ENCODE measurements at regions not wholly inside any gene's neighbourhood (a gene's known extent, or its start where the extent isn't known, plus 50 kb on each side); places are given as distances from the start of the nearest gene placed in this dataset.

DNA sequence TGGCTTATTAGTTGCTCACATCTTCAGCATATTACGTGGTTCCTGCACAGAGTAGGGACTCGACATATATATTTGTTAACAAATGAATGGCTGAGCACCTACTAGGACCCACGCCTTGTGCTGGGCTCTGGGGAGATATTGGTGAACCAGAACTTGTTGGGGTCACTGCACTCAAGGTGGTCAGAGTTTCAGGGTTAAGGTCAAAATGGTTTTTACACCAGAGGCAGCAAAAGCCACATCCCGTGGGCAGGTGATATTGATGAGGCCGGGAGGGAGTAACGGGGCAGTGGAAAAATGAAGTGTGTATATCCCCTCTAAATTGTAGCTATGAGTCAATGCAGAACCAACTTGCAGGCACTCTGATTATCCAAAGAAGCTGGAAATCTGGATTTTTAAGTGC, 136.5 kb upstream of the KLF4 start:
- H3K4me3 ChIP-seq (ENCODE audit: low read length), result no peak overlapping the region
- no peak overlapping the region for H3K4me2 ChIP-seq (ENCODE audit: low read length)
- H3K4me1 ChIP-seq (ENCODE audit: low read length), result no peaks in the 10 kb centered on the region
- H4K20me1 ChIP-seq (ENCODE audit: insufficient read depth, low read length), result no peaks in the 10 kb centered on the region
- no peak overlapping the region for H3K27ac ChIP-seq (ENCODE audit: low read length)
- no peaks in the 10 kb centered on the region for H3K79me2 ChIP-seq (ENCODE audit: low read length)
- TF ChIP-seq EZH2phosphoT487 (IDR thresholded peaks at IDR 0.05; ENCODE audit: low read depth) (no peak), CTCF (IDR thresholded peaks at IDR 0.05; ENCODE audit: low read depth, low read length) (no peak)
- H3K9ac ChIP-seq (ENCODE audit: low read length), result no peak overlapping the region
- no peak overlapping the region for H2AFZ ChIP-seq (ENCODE audit: low read depth, low read length)
- H3K36me3 ChIP-seq (replicated peaks; ENCODE audit: low read depth, low read length), result no peaks in the 10 kb centered on the region
- H3K9me3 ChIP-seq (ENCODE audit: insufficient read depth, low read length), result no peaks in the 10 kb centered on the region
- peaks cover 14% of the 10 kb centered on the region for H3K27me3 ChIP-seq (ENCODE audit: low read depth, low read length)

DNA sequence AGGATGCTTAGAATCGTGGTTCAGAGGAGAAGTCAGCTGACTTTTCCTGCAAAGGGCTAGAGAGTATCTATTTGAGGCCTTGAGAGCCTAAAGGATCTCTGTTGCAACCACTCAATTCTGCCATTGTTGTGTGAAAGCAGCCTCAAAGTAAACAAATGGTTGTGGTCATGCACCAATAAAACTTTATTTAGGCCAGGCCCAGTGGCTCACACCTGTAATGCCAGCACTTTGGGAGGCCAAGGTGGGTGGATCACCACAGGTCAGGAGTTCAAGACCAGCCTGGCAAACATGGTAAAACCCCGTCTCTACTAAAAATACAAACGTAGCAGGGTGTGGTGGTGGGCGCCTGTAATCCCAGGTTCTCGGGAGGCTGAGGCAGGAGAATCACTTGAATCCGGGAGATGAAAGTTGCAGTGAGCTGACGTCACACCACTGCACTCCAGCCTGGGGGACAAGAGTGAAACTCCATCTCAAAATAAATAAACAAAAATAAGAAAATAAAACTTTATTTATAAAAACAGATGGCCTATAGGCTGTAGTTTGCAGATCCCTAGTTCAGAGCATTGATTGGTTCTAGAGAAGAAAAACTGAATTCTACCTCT, 135.9 kb upstream of the KLF4 start:
- no peaks in the 10 kb centered on the region for H4K20me1 ChIP-seq (ENCODE audit: insufficient read depth, low read length)
- no peak overlapping the region for H3K4me3 ChIP-seq (ENCODE audit: low read length)
- peaks cover 14% of the 10 kb centered on the region for H3K27me3 ChIP-seq (ENCODE audit: low read depth, low read length)
- H3K36me3 ChIP-seq (replicated peaks; ENCODE audit: low read depth, low read length), result no peaks in the 10 kb centered on the region
- no peak overlapping the region for H3K27ac ChIP-seq (ENCODE audit: low read length)
- no peak overlapping the region for H2AFZ ChIP-seq (ENCODE audit: low read depth, low read length)
- no peak overlapping the region for H3K9ac ChIP-seq (ENCODE audit: low read length)
- no peak overlapping the region for H3K4me2 ChIP-seq (ENCODE audit: low read length)
- H3K79me2 ChIP-seq (ENCODE audit: low read length), result no peaks in the 10 kb centered on the region
- TF ChIP-seq CTCF (IDR thresholded peaks at IDR 0.05; ENCODE audit: low read depth, low read length) (no peak), EZH2phosphoT487 (IDR thresholded peaks at IDR 0.05; ENCODE audit: low read depth) (no peak)
- no peaks in the 10 kb centered on the region for H3K9me3 ChIP-seq (ENCODE audit: insufficient read depth, low read length)
- no peaks in the 10 kb centered on the region for H3K4me1 ChIP-seq (ENCODE audit: low read length)

- Histone ChIP-seq H3K4me3 (ENCODE audit: low read length) (no peak overlapping the region), H2AFZ (ENCODE audit: low read depth, low read length) (no peak overlapping the region), H3K27me3 (ENCODE audit: low read depth, low read length) (peaks cover 14% of the 10 kb centered on the region), H3K27ac (ENCODE audit: low read length) (no peak overlapping the region), H3K4me1 (ENCODE audit: low read length) (no peaks in the 10 kb centered on the region), H3K4me2 (ENCODE audit: low read length) (no peak overlapping the region), H3K36me3 (replicated peaks; ENCODE audit: low read depth, low read length) (no peaks in the 10 kb centered on the region), H3K9me3 (ENCODE audit: insufficient read depth, low read length) (no peaks in the 10 kb centered on the region), H3K79me2 (ENCODE audit: low read length) (no peaks in the 10 kb centered on the region), H4K20me1 (ENCODE audit: insufficient read depth, low read length) (no peaks in the 10 kb centered on the region), H3K9ac (ENCODE audit: low read length) (no peak overlapping the region)
- TF ChIP-seq CTCF (IDR thresholded peaks at IDR 0.05; ENCODE audit: low read depth, low read length) (no peak), EZH2phosphoT487 (IDR thresholded peaks at IDR 0.05; ENCODE audit: low read depth) (no peak)
These were observed 134.8 kb upstream of the KLF4 start for GRCh38 chr9:107624234-107624948.

- Histone ChIP-seq H3K4me1 (ENCODE audit: low read length) (no peaks in the 10 kb centered on the region), H3K27me3 (ENCODE audit: low read depth, low read length) (peaks cover 18% of the 10 kb centered on the region), H3K27ac (ENCODE audit: low read length) (no peak overlapping the region), H3K79me2 (ENCODE audit: low read length) (no peaks in the 10 kb centered on the region), H3K4me2 (ENCODE audit: low read length) (no peak overlapping the region), H3K9me3 (ENCODE audit: insufficient read depth, low read length) (no peaks in the 10 kb centered on the region), H3K36me3 (replicated peaks; ENCODE audit: low read depth, low read length) (no peaks in the 10 kb centered on the region), H3K9ac (ENCODE audit: low read length) (no peak overlapping the region), H2AFZ (ENCODE audit: low read depth, low read length) (no peak overlapping the region), H3K4me3 (ENCODE audit: low read length) (no peak overlapping the region), H4K20me1 (ENCODE audit: insufficient read depth, low read length) (no peaks in the 10 kb centered on the region)
- TF ChIP-seq CTCF (IDR thresholded peaks at IDR 0.05; ENCODE audit: low read depth, low read length) (no peak), EZH2phosphoT487 (IDR thresholded peaks at IDR 0.05; ENCODE audit: low read depth) (no peak)
These were observed 131.9 kb upstream of the KLF4 start for GRCh38 chr9:107621436-107621835.
